22Rv1 (cell line): ENCODE measurements at regions not wholly inside any gene's neighbourhood (a gene's known extent, or its start where the extent isn't known, plus 50 kb on each side); places are given as distances from the start of the nearest gene placed in this dataset.

Experiments used
- CTCF ChIP-seq: fragments of 450-650 bp; IDR thresholded peaks from 2 replicates; pipeline ENCODE4 v1.5.1; 2017; ENCODE audit warnings: mild to moderate bottlenecking
- ZFX ChIP-seq: fragments of 450-650 bp; IDR thresholded peaks from 2 replicates; pipeline ENCODE4 v1.6.1; 2017; ENCODE audit warnings: antibody characterized with exemption, borderline replicate concordance

- peak; percentile 88 for TF ChIP-seq CTCF
- no peak for TF ChIP-seq ZFX
Measured at GRCh38 chr12:100733817-100734593, 60.6 kb upstream of the ANO4 start.
